22Rv1 (cell line): ENCODE measurements at regions not wholly inside any gene's neighbourhood (a gene's known extent, or its start where the extent isn't known, plus 50 kb on each side); places are given as distances from the start of the nearest gene placed in this dataset.
"Not testable (repeated sequence)": the region's sequence is repeated elsewhere in the genome, so short reads cannot be mapped to it uniquely, and the experiment has no call there.

Experiments used
- H3K27ac ChIP-seq: fragments of 450-650 bp; 2 replicates; pipeline ENCODE4 v1.5.1; 2017
- ZFX ChIP-seq: fragments of 450-650 bp; IDR thresholded peaks from 2 replicates; pipeline ENCODE4 v1.6.1; 2017; ENCODE audit warnings: antibody characterized with exemption, borderline replicate concordance
- TF ChIP-seq, protein P1 (sequence below): fragments of 450-650 bp; IDR thresholded peaks from 2 replicates; pipeline ENCODE4 v1.5.1; 2017; ENCODE audit warnings: mild to moderate bottlenecking

GRCh38 chr16:76866994-76867393 lies 324.0 kb upstream of the MON1B start:
- TF ChIP-seq, protein P1, sequence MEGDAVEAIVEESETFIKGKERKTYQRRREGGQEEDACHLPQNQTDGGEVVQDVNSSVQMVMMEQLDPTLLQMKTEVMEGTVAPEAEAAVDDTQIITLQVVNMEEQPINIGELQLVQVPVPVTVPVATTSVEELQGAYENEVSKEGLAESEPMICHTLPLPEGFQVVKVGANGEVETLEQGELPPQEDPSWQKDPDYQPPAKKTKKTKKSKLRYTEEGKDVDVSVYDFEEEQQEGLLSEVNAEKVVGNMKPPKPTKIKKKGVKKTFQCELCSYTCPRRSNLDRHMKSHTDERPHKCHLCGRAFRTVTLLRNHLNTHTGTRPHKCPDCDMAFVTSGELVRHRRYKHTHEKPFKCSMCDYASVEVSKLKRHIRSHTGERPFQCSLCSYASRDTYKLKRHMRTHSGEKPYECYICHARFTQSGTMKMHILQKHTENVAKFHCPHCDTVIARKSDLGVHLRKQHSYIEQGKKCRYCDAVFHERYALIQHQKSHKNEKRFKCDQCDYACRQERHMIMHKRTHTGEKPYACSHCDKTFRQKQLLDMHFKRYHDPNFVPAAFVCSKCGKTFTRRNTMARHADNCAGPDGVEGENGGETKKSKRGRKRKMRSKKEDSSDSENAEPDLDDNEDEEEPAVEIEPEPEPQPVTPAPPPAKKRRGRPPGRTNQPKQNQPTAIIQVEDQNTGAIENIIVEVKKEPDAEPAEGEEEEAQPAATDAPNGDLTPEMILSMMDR: no peak
- TF ChIP-seq ZFX: no peak
- H3K27ac ChIP-seq: no peak overlapping the region

DNA sequence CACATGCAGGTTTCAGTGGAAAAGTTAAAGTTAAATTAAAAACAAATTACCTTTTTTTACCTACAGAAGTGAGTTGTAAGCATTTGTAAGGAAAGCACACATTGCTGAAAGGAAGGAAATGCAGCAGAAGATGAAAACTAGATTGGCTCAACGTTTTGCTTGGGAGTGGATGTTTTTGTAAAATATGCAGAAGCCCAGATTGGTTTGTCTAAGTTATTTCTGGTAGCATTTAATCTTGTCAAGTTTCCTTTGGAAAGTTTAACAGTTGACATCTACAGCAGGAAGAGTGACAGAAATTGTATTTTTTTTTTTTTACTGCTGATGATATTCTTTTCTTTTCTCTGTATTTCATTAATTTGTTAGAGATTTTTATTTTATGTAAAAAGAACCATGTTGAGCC lies 315.1 kb upstream of the MON1B start:
- no peak for TF ChIP-seq ZFX
- TF ChIP-seq, protein P1: no peak
- no peak overlapping the region for H3K27ac ChIP-seq

- no peak overlapping the region for H3K27ac ChIP-seq
- TF ChIP-seq ZFX: no peak
- TF ChIP-seq, protein P1: no peak
These were observed 311.6 kb upstream of the MON1B start for GRCh38 chr16:76879420-76879819.

- not testable (repeated sequence) for H3K27ac ChIP-seq
These were observed 310.5 kb upstream of the MON1B start for GRCh38 chr16:76880523-76880922.

- TF ChIP-seq, protein P1: peak; percentile 47
- TF ChIP-seq ZFX: no peak
- no peak overlapping the region for H3K27ac ChIP-seq
These were observed 308.9 kb upstream of the MON1B start for GRCh38 chr16:76882105-76882504.

DNA sequence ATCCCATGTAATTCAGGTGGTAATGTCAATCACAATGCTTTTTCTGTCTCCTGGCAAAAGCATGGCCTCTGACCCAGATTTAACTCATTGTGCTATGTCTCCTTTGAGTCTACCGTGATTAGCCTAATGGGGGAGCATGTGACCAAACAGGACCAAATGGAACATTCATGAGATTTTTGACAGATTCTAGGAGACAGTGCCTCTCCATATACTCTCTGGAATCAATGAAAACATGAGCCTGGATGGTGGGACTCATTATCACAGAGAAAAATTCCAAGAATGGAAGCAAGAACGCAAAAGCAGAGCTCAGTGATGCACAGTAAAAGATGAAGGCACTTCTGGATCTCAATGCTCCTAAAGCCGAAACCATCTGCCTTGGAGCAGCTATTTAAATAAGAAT lies 307.9 kb upstream of the MON1B start:
- TF ChIP-seq, protein P1: no peak
- TF ChIP-seq ZFX: no peak
- no peak overlapping the region for H3K27ac ChIP-seq

DNA sequence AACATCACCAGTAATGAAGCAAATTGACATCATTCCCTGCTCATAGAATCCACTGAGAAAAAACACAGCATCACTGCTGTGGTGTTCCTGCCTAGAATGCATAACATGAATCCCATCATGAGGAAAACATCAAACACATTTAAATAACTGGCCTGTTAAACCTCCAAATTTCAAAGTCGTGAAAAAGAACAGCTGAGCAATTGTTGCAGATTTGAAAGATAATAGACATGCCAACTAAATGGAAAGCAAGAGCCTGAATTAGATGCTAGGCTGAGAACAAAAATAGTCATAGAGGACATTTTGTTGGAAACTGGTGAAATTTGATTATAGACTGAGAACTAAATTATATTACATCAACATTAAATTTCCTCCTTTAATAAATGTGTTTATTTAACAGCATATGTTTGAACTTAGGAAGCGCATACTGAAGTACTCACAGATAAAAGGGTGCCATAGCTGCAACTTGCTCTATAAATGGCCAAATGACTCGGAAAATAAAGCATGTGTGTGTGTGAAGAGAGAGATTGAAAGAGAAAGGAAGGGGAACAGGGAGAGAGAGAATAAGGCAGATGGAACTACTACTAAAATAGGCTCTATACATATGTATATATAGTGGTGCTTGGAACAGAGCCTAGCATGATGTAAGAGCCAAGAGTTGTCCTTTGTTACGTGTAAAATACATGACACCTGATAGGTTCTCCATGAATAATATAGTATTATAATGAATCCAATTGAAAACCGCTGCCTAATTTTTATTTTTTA lies 305.0 kb upstream of the MON1B start:
- TF ChIP-seq, protein P1: no peak
- no peak for TF ChIP-seq ZFX
- H3K27ac ChIP-seq: no peak overlapping the region

DNA sequence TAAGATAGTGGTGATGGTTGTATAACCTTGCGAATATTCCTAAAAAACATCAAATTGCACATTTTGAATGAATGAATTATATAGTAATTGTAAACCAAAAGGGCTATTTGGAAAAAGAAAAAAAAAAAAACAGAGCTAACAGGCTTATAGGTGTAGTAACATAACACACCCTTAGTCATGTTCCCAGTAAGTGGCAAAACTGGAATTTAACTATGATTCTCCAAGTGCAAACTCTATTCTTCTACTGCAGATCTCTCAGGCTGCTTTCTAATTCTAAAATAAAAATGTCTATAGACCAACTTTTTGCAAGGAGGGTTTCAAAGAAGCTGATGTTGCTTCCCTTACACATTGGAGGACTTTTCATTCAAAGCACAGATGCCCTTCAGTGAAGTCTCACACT lies 293.2 kb upstream of the MON1B start:
- TF ChIP-seq, protein P1: no peak
- TF ChIP-seq ZFX: no peak
- H3K27ac ChIP-seq: no peak overlapping the region
